Heart left ventricle (tissue), 13 donors: ENCODE measurements at regions not wholly inside any gene's neighbourhood (a gene's known extent, or its start where the extent isn't known, plus 50 kb on each side); places are given as distances from the start of the nearest gene placed in this dataset.

ENCODE experiments used
- POLR2A ChIP-seq, 2 donors: fragments of 450-650 bp; IDR thresholded peaks; one replicate each; pipeline ENCODE4 v1.6.1; 2017; ENCODE audit warnings: antibody characterized with exemption in 2 of 2, mild to moderate bottlenecking in 2 of 2, moderate library complexity in 2 of 2
- TF ChIP-seq, protein P1 (sequence below), 12 donors: fragments of 200-600 bp; sonication (generic) in 4 of 12; IDR thresholded peaks; one replicate each; pipeline versions ENCODE4 v1.5.0 to v1.8.0; 2018 to 2022; ENCODE audit warnings: antibody characterized with exemption in 12 of 12, mild to moderate bottlenecking in 5 of 12
- donor health status: ischemic (EF 13 %, LVEDD 7.1; RV severe dilation, severe dysfunction).
- donor health status: DM: no; HTN: yes; CAD: no.
- donor health status: DM: no; HTN: no; CAD: no.
- donor health status: ischemic (EF 25% LVEDD 6.9; RV normal size, moderate dysfunction).
- donor health status: ischemic (EF 25% LVEDD 5.7; RV mildly dilated, moderate dysfunction).
- donor health status: ischemic (EF 35%, LVEDD 5.7; RV mildly dilated, moderate dysfunction).
- donor health status: nonischemic (EF 11% LVEDD 7.7; RV severe dilation, severe dysfunction).
- donor health status: DM: yes; HTN: yes; CAD: no.
- donor health status: PGD.
- donor health status: ischemic (EF 29% LVEDD 5.4; RV normal size, mild dysfunction).
- donor health status: nonischemic (EF 23%, LVEDD 6.1; RV moderate dilation, normal function).

DNA sequence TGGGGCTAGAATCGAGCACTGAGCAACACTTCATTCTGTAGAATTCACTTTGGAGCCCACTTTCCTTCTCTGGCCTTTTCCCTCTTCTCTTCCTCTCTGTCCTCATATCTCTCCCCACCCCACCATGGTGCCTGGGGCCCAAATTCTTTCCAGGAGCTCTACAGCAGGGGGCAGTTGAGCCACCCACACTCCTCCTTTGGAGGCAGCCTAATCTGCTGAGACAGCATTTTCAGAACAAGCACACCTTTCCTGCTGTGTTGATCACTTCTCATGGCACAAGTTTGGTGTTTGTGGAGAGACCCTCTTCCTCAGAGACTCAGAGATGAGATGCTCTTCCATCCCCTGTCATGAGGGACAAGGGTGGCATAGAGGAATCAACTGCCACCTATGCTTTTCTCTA is 52.0 kb upstream of the PRR23C start:
- TF ChIP-seq POLR2A (IDR thresholded peaks at IDR 0.05) = no peak
- TF ChIP-seq, protein P1, sequence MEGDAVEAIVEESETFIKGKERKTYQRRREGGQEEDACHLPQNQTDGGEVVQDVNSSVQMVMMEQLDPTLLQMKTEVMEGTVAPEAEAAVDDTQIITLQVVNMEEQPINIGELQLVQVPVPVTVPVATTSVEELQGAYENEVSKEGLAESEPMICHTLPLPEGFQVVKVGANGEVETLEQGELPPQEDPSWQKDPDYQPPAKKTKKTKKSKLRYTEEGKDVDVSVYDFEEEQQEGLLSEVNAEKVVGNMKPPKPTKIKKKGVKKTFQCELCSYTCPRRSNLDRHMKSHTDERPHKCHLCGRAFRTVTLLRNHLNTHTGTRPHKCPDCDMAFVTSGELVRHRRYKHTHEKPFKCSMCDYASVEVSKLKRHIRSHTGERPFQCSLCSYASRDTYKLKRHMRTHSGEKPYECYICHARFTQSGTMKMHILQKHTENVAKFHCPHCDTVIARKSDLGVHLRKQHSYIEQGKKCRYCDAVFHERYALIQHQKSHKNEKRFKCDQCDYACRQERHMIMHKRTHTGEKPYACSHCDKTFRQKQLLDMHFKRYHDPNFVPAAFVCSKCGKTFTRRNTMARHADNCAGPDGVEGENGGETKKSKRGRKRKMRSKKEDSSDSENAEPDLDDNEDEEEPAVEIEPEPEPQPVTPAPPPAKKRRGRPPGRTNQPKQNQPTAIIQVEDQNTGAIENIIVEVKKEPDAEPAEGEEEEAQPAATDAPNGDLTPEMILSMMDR (IDR thresholded peaks at IDR 0.05) = no peak
